Activated T-cell treated with anti-CD3 and anti-CD28 coated beads, Interleukin-2, amount 50 U/mL, for 72 hours (primary cell): ENCODE measurements at regions not wholly inside any gene's neighbourhood (a gene's known extent, or its start where the extent isn't known, plus 50 kb on each side); places are given as distances from the start of the nearest gene placed in this dataset.

Experiments used
- ATAC-seq, 2 donors: fragments of 150-1000 bp; cut with Tn5 transposase; replicated peaks in 1 of 2; 2 replicates each; pipeline ENCODE4 v1.10.0; 2021; ENCODE audit warnings: moderate library complexity in 2 of 2, mild to moderate bottlenecking in 1 of 2
- DNase-seq, 2 donors: peaks; one replicate each; pipeline ENCODE4 v3.0.0; 2021 to 2022; ENCODE audit warnings: mixed read lengths in 1 of 2
- H3K27ac Mint-ChIP-seq: one replicate; pipeline ENCODE4 v1.8.0; 2022; ENCODE audit warnings: mild to moderate bottlenecking, moderate library complexity, mixed read lengths
- H3K27me3 Mint-ChIP-seq: one replicate; pipeline ENCODE4 v1.8.0; 2022; ENCODE audit warnings: low read depth, mixed read lengths
- H3K36me3 Mint-ChIP-seq, 2 donors: one replicate each; pipeline ENCODE4 v1.8.0; 2022; ENCODE audit warnings: mixed read lengths in 2 of 2, mild to moderate bottlenecking in 1 of 2; ENCODE audit not compliant: insufficient read depth in 2 of 2
- H3K4me1 Mint-ChIP-seq: one replicate; pipeline ENCODE4 v1.8.0; 2022; ENCODE audit warnings: low read depth, mixed read lengths
- H3K4me3 Mint-ChIP-seq, 2 donors: one replicate each; pipeline ENCODE4 v1.8.0; 2022; ENCODE audit warnings: mild to moderate bottlenecking in 2 of 2, mixed read lengths in 2 of 2, moderate library complexity in 2 of 2
- H3K9me3 Mint-ChIP-seq, 2 donors: one replicate each; pipeline ENCODE4 v1.8.0; 2022; ENCODE audit warnings: mixed read lengths in 2 of 2

DNA sequence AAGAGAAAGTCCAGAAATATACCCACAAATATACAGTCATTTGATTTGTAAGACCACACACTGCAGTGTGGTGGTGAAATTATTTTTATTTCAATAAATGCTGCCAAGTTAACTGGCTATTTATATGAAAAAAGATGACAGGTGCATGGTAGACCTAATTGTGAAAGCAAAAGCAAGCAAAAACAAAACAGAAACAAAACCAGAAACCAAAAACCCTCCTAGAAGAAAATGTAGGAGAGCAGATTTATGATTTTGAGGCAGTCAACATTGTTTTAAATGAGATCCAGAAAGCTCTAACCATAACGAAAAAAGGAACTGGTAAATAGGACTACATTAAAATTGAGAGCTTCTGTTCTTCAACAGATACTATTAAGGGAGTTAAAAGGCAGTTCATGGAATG is 303.6 kb downstream of the PRDM2 start:
- Mint-ChIP-seq H3K4me3 (no peak overlapping the region), H3K27me3 (no peaks in the 10 kb centered on the region), H3K9me3 (peaks cover 9 to 11% of the 10 kb centered on the region in 2 donors), H3K4me1 (no peaks in the 10 kb centered on the region), H3K36me3 (peaks cover 4 to 6% of the 10 kb centered on the region in 2 donors), H3K27ac (no peak overlapping the region)
- ATAC-seq (no peak), DNase-seq (no peak)

DNA sequence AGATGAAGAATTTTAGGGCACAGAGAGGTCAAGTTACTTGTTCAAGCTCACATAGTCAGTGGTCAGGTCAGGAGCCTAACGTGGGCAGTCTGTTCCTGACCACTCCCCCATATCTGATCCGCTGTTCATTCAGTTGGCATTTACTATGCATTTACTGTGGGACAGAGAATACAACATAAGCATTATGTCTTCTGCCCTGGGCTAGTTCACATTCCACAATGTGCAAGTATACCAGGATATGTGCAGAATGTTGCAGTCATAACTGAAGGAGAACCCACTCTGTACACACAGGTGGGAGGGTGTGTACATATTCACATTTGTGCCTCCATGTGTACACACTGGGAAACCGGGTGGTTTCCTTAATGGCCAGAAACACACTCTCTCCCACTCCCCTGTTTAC is 309.6 kb downstream of the PRDM2 start:
- Mint-ChIP-seq H3K4me3 (no peak overlapping the region), H3K27me3 (no peaks in the 10 kb centered on the region), H3K4me1 (no peaks in the 10 kb centered on the region), H3K9me3 (peaks cover 2% of the 10 kb centered on the region in 2 donors), H3K36me3 (no peaks in the 10 kb centered on the region), H3K27ac (no peak overlapping the region)
- ATAC-seq (no peak), DNase-seq (no peak)

DNA sequence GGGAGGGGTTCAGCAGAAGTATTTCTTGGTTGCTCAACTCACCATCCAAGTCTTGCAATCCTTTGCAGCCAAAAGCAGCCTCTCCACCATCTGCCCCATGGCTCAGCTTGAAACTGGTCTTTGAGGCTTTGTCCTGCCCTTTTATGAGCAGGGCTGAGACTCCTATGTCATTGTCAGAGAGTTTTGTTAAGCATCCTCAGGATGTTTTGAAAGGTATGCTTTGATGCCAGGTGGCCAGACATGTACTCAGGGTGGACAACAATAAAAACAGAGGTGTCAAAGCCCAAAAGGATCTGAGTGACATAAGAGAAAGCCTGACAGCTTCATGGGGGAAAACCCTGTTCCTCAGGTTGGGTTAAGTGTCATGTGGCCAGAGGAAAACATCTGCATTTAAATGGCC is 310.5 kb downstream of the PRDM2 start:
- DNase-seq (no peak), ATAC-seq (no peak)
- H3K9me3 Mint-ChIP-seq = peaks cover 2% of the 10 kb centered on the region in 2 donors
- H3K27ac Mint-ChIP-seq = no peak overlapping the region
- H3K4me3 Mint-ChIP-seq = no peak overlapping the region
- no peaks in the 10 kb centered on the region for H3K4me1 Mint-ChIP-seq
- H3K36me3 Mint-ChIP-seq = no peaks in the 10 kb centered on the region
- no peaks in the 10 kb centered on the region for H3K27me3 Mint-ChIP-seq

DNA sequence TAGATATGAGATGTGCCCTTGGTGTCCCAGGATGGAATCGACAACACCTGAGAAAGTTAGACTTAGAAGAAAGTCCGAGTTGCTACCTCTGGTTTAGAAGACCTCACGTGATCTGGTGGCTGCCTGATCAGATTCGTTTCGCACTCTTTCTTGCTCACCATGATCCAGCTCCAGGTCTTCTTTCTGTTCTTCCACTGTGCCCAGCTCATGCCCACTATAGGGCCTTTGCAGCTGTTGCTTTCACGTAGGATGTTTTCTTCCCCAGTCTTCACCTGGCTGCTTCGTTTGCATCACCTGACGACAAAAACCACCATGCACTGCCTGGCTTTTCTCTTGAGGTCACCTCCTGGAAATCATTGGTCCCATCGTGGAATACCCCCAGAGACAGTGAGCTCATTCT is 311.1 kb downstream of the PRDM2 start:
- H3K27ac Mint-ChIP-seq = no peak overlapping the region
- no peaks in the 10 kb centered on the region for H3K27me3 Mint-ChIP-seq
- no peak for ATAC-seq

GRCh38 chr1:14011888-14012287 is 311.9 kb downstream of the PRDM2 start:
- H3K4me3 Mint-ChIP-seq = no peak overlapping the region
- H3K9me3 Mint-ChIP-seq = peaks cover 2% of the 10 kb centered on the region in 2 donors
- H3K27ac Mint-ChIP-seq = no peak overlapping the region
- DNase-seq (no peak), ATAC-seq (no peak)
- no peaks in the 10 kb centered on the region for H3K4me1 Mint-ChIP-seq
- H3K27me3 Mint-ChIP-seq = no peaks in the 10 kb centered on the region
- no peaks in the 10 kb centered on the region for H3K36me3 Mint-ChIP-seq

More for the DNA sequence above, 311.1 kb downstream of the PRDM2 start:
- no peak for DNase-seq
- no peaks in the 10 kb centered on the region for H3K36me3 Mint-ChIP-seq
- peaks cover 2% of the 10 kb centered on the region in 2 donors for H3K9me3 Mint-ChIP-seq
- H3K4me1 Mint-ChIP-seq = no peaks in the 10 kb centered on the region
- no peak overlapping the region for H3K4me3 Mint-ChIP-seq

DNA sequence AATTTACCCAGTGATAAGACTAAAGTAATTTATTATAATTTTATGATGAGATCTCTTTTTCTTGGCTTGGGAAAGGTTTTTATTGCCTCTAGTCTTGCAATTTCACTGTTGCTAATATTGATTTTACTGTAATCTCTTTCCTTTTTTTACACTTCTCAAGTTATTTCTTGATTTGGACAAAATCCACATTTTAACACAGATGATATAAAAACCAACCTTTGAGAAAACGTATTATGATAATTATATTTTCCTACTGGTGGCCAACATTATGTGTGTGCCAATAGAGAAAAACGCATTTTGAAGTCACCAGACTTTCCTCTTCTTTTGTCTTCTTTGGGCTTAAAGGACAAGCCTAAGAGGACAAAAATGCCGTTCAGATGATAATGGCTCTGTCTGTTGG is 314.9 kb downstream of the PRDM2 start:
- Mint-ChIP-seq H3K9me3 (no peaks in the 10 kb centered on the region), H3K4me1 (no peaks in the 10 kb centered on the region), H3K4me3 (no peak overlapping the region), H3K27me3 (no peaks in the 10 kb centered on the region), H3K27ac (no peak overlapping the region), H3K36me3 (no peaks in the 10 kb centered on the region)
- DNase-seq (no peak), ATAC-seq (no peak)

GRCh38 chr1:14015917-14016316 is 315.9 kb downstream of the PRDM2 start:
- H3K27ac Mint-ChIP-seq = no peak overlapping the region
- H3K27me3 Mint-ChIP-seq = no peaks in the 10 kb centered on the region
- H3K9me3 Mint-ChIP-seq = no peaks in the 10 kb centered on the region
- no peak for ATAC-seq
- H3K36me3 Mint-ChIP-seq = no peaks in the 10 kb centered on the region
- H3K4me3 Mint-ChIP-seq = no peak overlapping the region
- no peaks in the 10 kb centered on the region for H3K4me1 Mint-ChIP-seq
- DNase-seq = no peak

DNA sequence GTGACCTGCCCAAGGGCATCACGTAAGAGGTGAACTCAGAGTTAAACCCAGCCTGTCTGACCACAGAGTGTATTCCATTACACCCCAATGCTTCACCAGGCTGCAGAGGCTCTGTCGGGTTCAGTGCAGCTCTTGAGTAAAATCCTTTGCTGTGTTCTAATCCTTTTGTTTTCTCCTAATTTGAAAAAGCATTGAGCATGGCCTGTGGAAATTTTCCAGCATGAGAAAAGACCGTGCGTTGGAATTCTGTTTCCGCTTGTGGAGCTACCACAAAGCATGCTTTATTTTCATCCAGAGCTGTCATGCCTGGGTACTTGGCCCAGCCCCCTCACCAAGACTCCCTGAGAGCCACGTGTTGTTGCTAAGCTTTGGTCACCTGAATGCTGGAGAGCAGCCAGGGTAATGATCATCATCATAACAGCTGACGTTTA is 317.6 kb downstream of the PRDM2 start:
- Mint-ChIP-seq H3K9me3 (no peaks in the 10 kb centered on the region), H3K4me1 (no peaks in the 10 kb centered on the region), H3K27ac (no peak overlapping the region), H3K4me3 (no peak overlapping the region), H3K36me3 (no peaks in the 10 kb centered on the region), H3K27me3 (no peaks in the 10 kb centered on the region)
- DNase-seq = no peak
- ATAC-seq = no peak

GRCh38 chr1:14019461-14019860 is 319.5 kb downstream of the PRDM2 start:
- no peak overlapping the region for H3K4me3 Mint-ChIP-seq
- H3K36me3 Mint-ChIP-seq = no peaks in the 10 kb centered on the region
- H3K27ac Mint-ChIP-seq = no peak overlapping the region
- DNase-seq (no peak), ATAC-seq (no peak)
- peaks cover 7% of the 10 kb centered on the region for H3K27me3 Mint-ChIP-seq
- H3K9me3 Mint-ChIP-seq = no peaks in the 10 kb centered on the region
- H3K4me1 Mint-ChIP-seq = no peaks in the 10 kb centered on the region

DNA sequence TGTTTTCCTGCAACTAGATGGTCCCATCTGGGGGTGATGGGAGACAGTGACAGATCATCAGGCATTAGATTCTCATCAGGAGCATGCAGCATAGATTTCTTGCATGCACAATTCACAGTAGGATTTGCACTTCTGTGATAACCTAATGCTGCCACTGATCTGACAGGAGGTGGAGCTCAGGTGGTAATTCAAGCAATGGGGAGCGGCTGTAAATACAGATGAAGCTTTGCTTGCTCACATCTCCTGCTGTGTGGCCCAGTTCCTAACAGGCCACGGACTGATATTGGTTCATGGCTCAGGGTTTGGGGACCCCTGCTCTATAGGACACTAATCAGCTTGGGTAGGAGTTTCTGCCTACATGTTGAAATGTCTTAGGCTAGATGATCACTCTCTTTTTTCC is 320.0 kb downstream of the PRDM2 start:
- Mint-ChIP-seq H3K4me1 (no peaks in the 10 kb centered on the region), H3K9me3 (no peaks in the 10 kb centered on the region), H3K27ac (no peak overlapping the region), H3K36me3 (no peaks in the 10 kb centered on the region), H3K27me3 (peaks cover 7% of the 10 kb centered on the region), H3K4me3 (no peak overlapping the region)
- ATAC-seq (no peak), DNase-seq (no peak)

DNA sequence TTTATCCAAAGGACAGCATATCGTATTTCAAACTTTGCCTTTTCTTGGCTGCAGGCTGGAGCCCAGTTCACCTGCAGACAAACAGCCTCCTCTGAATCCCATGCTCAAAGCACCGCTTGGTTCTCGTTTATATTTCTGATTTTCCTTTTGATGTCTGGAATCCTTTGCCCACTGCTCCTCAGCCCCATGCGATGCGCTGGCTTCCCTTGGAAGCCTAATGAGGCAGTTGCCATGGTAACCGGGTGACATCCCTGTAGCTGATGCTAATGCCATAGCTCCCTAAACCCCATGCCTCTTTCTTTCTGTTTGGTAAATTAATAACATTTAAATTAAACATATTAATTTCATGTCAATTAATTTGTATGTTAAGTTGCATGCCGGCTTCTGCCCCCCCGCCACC is 327.1 kb downstream of the PRDM2 start:
- no peak overlapping the region for H3K4me3 Mint-ChIP-seq
- no peaks in the 10 kb centered on the region for H3K36me3 Mint-ChIP-seq
- no peaks in the 10 kb centered on the region for H3K4me1 Mint-ChIP-seq
- peaks cover 14% of the 10 kb centered on the region for H3K27me3 Mint-ChIP-seq
- peaks cover 0 to 3% of the 10 kb centered on the region in 2 donors for H3K9me3 Mint-ChIP-seq
- DNase-seq = no peak
- no peak for ATAC-seq
- H3K27ac Mint-ChIP-seq = no peak overlapping the region

DNA sequence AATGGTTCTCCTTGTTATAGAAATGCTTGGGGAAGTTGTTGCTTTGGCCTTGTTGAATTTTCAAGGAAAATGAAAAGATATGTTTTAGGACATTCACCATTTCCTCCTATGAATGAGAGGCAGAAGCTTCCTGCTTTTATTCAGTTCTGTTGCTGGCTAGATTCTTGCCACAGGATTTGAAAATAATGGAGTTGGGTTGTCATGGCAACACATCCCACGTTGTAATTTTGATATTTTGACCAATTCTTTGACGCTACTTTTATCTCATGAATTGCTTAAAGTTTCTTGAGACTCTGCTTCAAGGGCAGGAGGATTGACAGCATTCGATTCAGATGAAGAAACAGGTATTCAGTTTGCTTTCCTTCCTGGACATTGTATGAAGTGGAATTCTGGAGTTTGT is 331.5 kb downstream of the PRDM2 start:
- Mint-ChIP-seq H3K27me3 (peaks cover 9% of the 10 kb centered on the region), H3K27ac (no peak overlapping the region), H3K4me1 (no peaks in the 10 kb centered on the region), H3K4me3 (no peak overlapping the region), H3K36me3 (peaks cover 0 to 2% of the 10 kb centered on the region in 2 donors), H3K9me3 (peaks cover 0 to 5% of the 10 kb centered on the region in 2 donors)
- DNase-seq (no peak), ATAC-seq (no peak)

DNA sequence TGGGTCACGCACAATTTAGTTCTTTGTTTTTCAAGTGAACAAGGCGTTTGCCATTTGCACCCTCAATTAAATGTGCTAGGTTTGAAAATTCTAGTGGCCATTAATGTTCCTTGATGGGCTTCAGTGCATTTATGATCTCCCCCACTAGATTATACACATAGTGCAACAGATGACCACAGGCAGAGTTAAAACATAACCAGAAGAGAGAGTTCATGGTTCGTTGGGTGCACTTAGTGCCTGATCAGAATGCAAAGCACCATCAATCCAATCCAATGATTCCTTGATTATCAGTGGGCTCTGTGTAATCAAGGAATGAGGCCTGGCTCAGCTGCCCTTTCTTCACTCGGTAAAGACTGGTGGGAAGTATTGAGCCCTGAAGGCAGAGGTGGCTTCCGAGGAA is 334.5 kb downstream of the PRDM2 start:
- no peak overlapping the region for H3K27ac Mint-ChIP-seq
- H3K36me3 Mint-ChIP-seq = peaks cover 0 to 2% of the 10 kb centered on the region in 2 donors
- H3K9me3 Mint-ChIP-seq = peaks cover 0 to 2% of the 10 kb centered on the region in 2 donors
- H3K27me3 Mint-ChIP-seq = peaks cover 16% of the 10 kb centered on the region
- ATAC-seq (no peak), DNase-seq (no peak)
- no peak overlapping the region for H3K4me3 Mint-ChIP-seq
- no peaks in the 10 kb centered on the region for H3K4me1 Mint-ChIP-seq

DNA sequence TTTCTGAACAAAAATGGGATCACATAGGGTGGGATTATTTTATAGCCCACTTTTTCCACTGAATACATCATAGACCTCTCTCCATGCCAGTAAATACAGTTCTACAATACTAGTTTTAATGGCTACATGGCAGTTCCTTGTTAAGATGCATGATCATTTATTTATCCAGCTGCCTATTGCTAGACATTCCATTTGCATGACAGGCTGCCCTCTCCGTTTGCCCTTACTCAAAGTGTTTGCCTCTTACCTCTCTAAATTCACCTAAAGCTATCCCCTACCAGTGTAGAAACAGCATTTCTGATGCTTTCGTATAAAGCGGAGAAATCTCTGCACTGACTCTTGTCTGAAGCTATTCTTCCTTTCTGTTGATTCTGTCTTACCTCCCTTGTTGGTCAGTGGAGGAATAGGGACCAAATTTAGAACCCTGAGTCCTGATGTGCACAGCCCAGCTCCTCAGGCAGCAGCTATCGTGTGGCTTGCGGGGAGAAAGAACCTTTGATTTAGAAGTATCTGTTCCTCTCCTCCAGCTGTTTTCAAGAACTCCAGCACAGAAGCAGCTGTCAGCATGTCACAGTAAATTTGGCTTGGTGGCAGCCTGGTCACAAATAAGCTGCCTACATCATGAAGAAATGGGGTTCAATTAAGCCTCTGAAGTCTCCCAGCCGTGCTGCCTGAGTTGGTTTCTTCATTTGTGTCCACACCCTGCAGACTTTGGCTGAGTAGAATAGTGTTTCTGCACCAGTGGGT is 337.3 kb downstream of the PRDM2 start:
- Mint-ChIP-seq H3K36me3 (peaks cover 5 to 8% of the 10 kb centered on the region in 2 donors), H3K9me3 (peaks cover 4 to 14% of the 10 kb centered on the region in 2 donors), H3K4me3 (no peak overlapping the region), H3K4me1 (peaks cover 5% of the 10 kb centered on the region), H3K27me3 (peaks cover 7% of the 10 kb centered on the region), H3K27ac (no peak overlapping the region)
- ATAC-seq (no peak), DNase-seq (no peak)
